Tibial artery (tissue), 4 donors: ENCODE measurements at regions not wholly inside any gene's neighbourhood (a gene's known extent, or its start where the extent isn't known, plus 50 kb on each side); places are given as distances from the start of the nearest gene placed in this dataset.

Source experiments
- DNase-seq, 2 donors: peaks; one replicate each; pipeline ENCODE4 v3.0.0-alpha.2; 2019
- H3K27ac ChIP-seq, 2 donors: fragments of 200-600 bp; sonication (generic) in 1 of 2; 1 replicate in 1 of 2; 2 replicates in 1 of 2; pipeline ENCODE4 v1.5.1; 2018 to 2019; ENCODE audit warnings: mild to moderate bottlenecking in 1 of 2
- H3K27me3 ChIP-seq, 2 donors: fragments of 200-600 bp; sonication (generic) in 1 of 2; one replicate each; pipeline versions ENCODE4 v1.5.1 to v1.6.0; 2016 to 2019
- H3K36me3 ChIP-seq, 3 donors: fragments of 200-600 bp; sonication (generic) in 2 of 3; one replicate each; pipeline ENCODE4 v1.5.1; 2016 to 2019; ENCODE audit warnings: mild to moderate bottlenecking in 2 of 3
- H3K4me1 ChIP-seq, 4 donors: fragments of 200-600 bp; sonication (generic) in 2 of 4; 1 replicate in 3 of 4; 2 replicates in 1 of 4; pipeline ENCODE4 v1.5.1; 2016 to 2019
- H3K4me3 ChIP-seq, 2 donors: fragments of 200-600 bp; sonication (generic) in 1 of 2; 1 replicate in 1 of 2; 2 replicates in 1 of 2; pipeline ENCODE4 v1.5.1; 2018 to 2019; ENCODE audit warnings: mild to moderate bottlenecking in 2 of 2
- H3K9me3 ChIP-seq, 3 donors: fragments of 200-600 bp; sonication (generic) in 1 of 3; one replicate each; pipeline ENCODE4 v1.5.1; 2016 to 2019
- intact Hi-C: fragments of 100-400 bp; cut with DNase I; formaldehyde crosslinking; loops from one replicate; pipeline ENCODE4 v1.15.0; 2023; ENCODE audit warnings: low total_unique reads
- TF ChIP-seq, protein P1 (sequence below), 2 experiments: fragments of 200-600 bp in 1 of 2; fragments of 450-650 bp in 1 of 2; IDR thresholded peaks; one replicate each; pipeline ENCODE4 v1.5.1; 2017 to 2019; ENCODE audit warnings: antibody characterized with exemption in 2 of 2, mild to moderate bottlenecking in 1 of 2, moderate library complexity in 1 of 2

DNA sequence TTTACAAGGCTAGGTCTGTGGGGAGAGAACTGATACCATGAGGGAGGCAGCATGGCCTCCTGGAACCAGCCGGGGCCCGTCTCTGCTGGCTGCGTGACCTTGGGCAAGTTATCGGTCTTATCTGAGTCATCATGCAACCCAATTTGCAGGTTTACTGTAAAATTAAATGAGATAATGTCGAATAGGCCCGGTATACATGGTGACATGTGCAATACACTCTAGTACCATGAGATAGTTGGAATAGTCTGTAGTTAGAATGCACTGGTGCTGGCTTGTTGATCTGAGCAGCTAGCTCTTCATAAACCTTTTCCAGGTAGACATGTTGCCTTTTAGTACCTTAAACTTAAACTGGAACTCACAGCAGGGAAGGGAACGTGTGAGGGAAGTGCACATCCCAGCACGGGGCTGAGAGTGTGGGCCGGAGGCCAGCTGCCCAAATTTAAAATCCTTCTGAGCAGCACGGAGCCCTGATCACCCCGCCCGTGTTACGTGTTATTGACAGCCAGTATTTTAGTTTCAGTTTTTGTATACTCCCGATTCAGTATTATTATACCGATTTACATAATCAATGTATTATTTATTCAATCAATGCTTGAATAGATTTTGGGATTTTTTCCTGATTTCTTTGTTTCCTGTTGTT lies 72.4 kb upstream of the HS6ST1 start:
- H3K4me3 ChIP-seq, result no peak overlapping the region
- peak; percentile 18 to 47 for DNase-seq
- H3K4me1 ChIP-seq, result peaks cover 0 to 14% (median 9%) of the 10 kb centered on the region in 4 donors

DNA sequence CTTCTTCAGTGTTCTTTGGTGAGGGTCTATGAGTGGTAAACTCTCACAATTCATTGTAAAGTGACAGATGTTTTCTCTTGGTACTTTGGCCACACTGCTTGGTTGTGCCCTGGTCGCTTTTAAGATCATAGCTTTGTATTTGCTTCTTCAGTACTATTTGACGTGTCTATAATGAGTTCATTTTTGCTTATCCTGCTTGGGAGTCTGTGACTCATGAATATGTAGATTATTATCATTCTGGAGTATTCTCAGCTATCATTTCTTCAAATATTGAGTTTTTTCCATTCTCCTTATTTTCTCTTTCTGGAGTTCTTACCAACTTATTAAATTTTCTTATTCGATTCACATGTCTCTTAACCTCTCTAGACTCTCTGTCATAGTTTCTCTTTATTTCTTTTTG lies 73.0 kb upstream of the HS6ST1 start:
- Histone ChIP-seq H3K27ac (no peak overlapping the region), H3K4me3 (no peak overlapping the region), H3K27me3 (no peaks in the 10 kb centered on the region), H3K4me1 (peaks cover 0 to 14% (median 9%) of the 10 kb centered on the region in 4 donors), H3K36me3 (no peaks in the 10 kb centered on the region), H3K9me3 (no peaks in the 10 kb centered on the region)
- intact Hi-C loops, result no loop called here
- TF ChIP-seq, protein P1, sequence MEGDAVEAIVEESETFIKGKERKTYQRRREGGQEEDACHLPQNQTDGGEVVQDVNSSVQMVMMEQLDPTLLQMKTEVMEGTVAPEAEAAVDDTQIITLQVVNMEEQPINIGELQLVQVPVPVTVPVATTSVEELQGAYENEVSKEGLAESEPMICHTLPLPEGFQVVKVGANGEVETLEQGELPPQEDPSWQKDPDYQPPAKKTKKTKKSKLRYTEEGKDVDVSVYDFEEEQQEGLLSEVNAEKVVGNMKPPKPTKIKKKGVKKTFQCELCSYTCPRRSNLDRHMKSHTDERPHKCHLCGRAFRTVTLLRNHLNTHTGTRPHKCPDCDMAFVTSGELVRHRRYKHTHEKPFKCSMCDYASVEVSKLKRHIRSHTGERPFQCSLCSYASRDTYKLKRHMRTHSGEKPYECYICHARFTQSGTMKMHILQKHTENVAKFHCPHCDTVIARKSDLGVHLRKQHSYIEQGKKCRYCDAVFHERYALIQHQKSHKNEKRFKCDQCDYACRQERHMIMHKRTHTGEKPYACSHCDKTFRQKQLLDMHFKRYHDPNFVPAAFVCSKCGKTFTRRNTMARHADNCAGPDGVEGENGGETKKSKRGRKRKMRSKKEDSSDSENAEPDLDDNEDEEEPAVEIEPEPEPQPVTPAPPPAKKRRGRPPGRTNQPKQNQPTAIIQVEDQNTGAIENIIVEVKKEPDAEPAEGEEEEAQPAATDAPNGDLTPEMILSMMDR (IDR thresholded peaks at IDR 0.05), result no peak
- DNase-seq, result no peak

More for the DNA sequence above, 72.4 kb upstream of the HS6ST1 start:
- no peaks in the 10 kb centered on the region for H3K9me3 ChIP-seq
- TF ChIP-seq, protein P1 (IDR thresholded peaks at IDR 0.05), result no peak
- no peaks in the 10 kb centered on the region for H3K27me3 ChIP-seq
- H3K27ac ChIP-seq, result no peak overlapping the region
- no peaks in the 10 kb centered on the region for H3K36me3 ChIP-seq
- intact Hi-C loops, result no loop called here

DNA sequence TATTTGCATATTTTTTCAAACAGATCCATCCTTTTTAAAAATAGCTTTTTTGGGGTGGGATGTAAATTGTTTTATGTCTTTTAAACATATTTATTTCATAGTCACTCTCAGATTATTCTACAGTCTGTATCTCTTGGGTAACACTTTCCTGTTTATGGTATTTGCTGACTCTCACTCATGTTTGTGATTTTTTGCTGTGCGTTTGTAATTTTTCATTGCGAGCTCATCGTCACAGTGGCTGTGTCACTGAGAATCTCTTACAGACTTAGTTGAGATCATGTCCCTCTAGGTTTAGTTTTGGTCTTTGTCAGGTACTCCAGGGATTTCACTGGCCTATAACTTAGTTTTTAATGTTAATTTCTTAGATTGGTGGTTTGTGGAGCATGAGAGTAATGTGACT lies 73.5 kb upstream of the HS6ST1 start:
- Histone ChIP-seq H3K27ac (no peak overlapping the region), H3K27me3 (no peaks in the 10 kb centered on the region), H3K36me3 (no peaks in the 10 kb centered on the region), H3K9me3 (no peaks in the 10 kb centered on the region), H3K4me3 (no peak overlapping the region), H3K4me1 (peaks cover 0 to 14% (median 9%) of the 10 kb centered on the region in 4 donors)
- intact Hi-C loops, result no loop called here
- TF ChIP-seq, protein P1 (IDR thresholded peaks at IDR 0.05), result no peak
- DNase-seq, result no peak

DNA sequence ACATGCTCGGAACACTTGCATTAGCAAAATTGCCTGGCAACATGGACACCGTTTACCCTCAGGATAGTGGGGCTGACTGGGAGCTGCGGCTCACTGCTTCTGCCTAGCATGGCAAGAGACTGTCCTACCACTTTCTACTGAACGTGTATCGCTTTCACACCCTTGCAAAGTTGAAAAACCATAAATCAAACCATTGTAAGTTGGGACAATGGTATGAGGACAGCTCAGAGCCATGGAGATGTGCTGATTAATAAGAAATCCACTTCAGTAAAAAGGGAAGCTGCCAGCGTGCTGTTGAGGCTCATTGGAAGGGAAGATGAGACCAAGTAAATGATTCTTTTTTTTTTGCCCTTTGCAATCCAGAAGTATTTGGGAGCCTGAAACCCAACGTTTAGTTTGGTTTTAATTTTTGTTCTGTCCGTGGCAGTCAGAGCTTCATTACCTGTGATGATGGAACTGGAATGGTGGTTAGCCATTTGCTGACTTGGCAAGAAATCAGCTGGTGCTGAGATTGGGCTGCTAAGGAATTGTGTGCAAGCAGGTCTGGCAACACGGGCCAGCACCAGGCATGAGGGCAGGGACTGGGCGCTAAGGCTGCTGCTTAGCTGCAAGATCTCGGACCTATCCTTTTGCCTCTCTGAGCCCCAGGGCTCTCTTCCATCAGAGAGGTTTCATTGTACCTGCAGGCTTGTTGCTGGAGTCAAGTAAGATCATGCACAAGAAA lies 75.5 kb upstream of the HS6ST1 start:
- no peaks in the 10 kb centered on the region for H3K36me3 ChIP-seq
- H3K4me1 ChIP-seq, result peaks cover 0 to 14% (median 9%) of the 10 kb centered on the region in 4 donors
- no peak overlapping the region for H3K4me3 ChIP-seq
- TF ChIP-seq, protein P1 (IDR thresholded peaks at IDR 0.05), result no peak
- H3K27ac ChIP-seq, result no peak overlapping the region
- intact Hi-C loops, result no loop called here
- no peaks in the 10 kb centered on the region for H3K9me3 ChIP-seq
- H3K27me3 ChIP-seq, result no peaks in the 10 kb centered on the region
- peak in 1 of 2 donors; percentile 33 for DNase-seq

DNA sequence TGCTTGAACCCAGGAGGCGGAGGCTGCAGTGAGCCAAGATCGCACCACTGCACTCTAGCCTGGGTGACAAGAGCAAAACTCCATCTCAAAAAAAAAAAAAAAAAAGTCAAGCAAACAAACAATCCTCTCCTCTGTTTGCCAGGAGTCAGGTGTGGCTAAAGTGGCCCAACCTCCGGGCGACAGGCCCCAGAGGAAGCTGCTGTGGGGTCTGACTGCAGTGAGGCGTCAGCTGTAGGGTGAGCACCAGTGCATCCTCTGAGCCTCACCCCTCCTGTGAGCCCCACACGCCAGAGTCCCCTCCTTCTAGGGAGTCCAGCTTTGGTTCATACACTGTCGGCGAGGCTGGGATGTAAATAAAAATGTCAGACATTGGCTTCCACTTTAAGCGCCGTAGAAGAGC lies 76.5 kb upstream of the HS6ST1 start:
- H3K36me3 ChIP-seq, result no peaks in the 10 kb centered on the region
- H3K4me3 ChIP-seq, result no peak overlapping the region
- peaks cover 0 to 3% (median 1%) of the 10 kb centered on the region in 4 donors for H3K4me1 ChIP-seq
- DNase-seq, result peak; percentile 7 to 15
- no peaks in the 10 kb centered on the region for H3K9me3 ChIP-seq
- no peak overlapping the region for H3K27ac ChIP-seq
- H3K27me3 ChIP-seq, result no peaks in the 10 kb centered on the region
- intact Hi-C loops, result no loop called here
- TF ChIP-seq, protein P1 (IDR thresholded peaks at IDR 0.05), result no peak
